OCI-LY7 (cell line): ENCODE measurements at regions not wholly inside any gene's neighbourhood (a gene's known extent, or its start where the extent isn't known, plus 50 kb on each side); places are given as distances from the start of the nearest gene placed in this dataset.

Source experiments
- EZH2phosphoT487 ChIP-seq: fragments of 200-600 bp; sonication (generic); IDR thresholded peaks from 2 replicates; pipeline ENCODE4 v1.6.1; 2018; ENCODE audit warnings: low read depth, borderline replicate concordance, mild to moderate bottlenecking, mixed run types, antibody characterized with exemption, low read length, moderate library complexity, mixed read lengths
- TF ChIP-seq, protein P1 (sequence below): fragments of 200-600 bp; sonication (generic); conservative IDR thresholded peaks from 2 replicates; pipeline ENCODE4 v1.5.1; 2014; ENCODE audit warnings: mild to moderate bottlenecking, antibody characterized with exemption, low read length, moderate library complexity, mixed read lengths

DNA sequence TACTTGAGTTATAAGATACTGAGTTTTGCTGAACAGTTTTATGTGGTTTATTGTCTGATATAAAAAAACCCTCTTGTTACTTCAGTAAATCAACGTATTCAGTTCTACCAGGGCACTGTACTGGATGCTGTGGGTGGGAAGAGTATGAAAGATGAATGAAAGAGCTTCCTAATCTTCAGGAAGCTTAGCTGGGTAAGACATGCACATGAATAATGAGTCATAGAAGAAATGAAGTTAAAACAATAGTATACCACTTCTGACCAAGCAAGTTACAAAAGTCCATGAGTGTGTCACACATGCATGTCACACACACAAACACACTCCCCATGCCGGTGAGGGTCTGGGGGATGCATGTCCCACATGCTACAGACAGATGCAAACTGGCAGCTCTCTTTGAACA lies 105.9 kb downstream of the SIPA1L2 start:
- TF ChIP-seq, protein P1, sequence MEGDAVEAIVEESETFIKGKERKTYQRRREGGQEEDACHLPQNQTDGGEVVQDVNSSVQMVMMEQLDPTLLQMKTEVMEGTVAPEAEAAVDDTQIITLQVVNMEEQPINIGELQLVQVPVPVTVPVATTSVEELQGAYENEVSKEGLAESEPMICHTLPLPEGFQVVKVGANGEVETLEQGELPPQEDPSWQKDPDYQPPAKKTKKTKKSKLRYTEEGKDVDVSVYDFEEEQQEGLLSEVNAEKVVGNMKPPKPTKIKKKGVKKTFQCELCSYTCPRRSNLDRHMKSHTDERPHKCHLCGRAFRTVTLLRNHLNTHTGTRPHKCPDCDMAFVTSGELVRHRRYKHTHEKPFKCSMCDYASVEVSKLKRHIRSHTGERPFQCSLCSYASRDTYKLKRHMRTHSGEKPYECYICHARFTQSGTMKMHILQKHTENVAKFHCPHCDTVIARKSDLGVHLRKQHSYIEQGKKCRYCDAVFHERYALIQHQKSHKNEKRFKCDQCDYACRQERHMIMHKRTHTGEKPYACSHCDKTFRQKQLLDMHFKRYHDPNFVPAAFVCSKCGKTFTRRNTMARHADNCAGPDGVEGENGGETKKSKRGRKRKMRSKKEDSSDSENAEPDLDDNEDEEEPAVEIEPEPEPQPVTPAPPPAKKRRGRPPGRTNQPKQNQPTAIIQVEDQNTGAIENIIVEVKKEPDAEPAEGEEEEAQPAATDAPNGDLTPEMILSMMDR: no peak
- TF ChIP-seq EZH2phosphoT487: no peak
